Hematopoietic multipotent progenitor cell treated with erythropoietin and hydrocortisone succinate and interleukin-3 and kit ligand, for 6 days (in vitro differentiated cells): ENCODE measurements at regions not wholly inside any gene's neighbourhood (a gene's known extent, or its start where the extent isn't known, plus 50 kb on each side); places are given as distances from the start of the nearest gene placed in this dataset.

ENCODE experiments used
- DNase-seq: peaks from one replicate; pipeline ENCODE4 v3.0.0-alpha.2; 2015

DNA sequence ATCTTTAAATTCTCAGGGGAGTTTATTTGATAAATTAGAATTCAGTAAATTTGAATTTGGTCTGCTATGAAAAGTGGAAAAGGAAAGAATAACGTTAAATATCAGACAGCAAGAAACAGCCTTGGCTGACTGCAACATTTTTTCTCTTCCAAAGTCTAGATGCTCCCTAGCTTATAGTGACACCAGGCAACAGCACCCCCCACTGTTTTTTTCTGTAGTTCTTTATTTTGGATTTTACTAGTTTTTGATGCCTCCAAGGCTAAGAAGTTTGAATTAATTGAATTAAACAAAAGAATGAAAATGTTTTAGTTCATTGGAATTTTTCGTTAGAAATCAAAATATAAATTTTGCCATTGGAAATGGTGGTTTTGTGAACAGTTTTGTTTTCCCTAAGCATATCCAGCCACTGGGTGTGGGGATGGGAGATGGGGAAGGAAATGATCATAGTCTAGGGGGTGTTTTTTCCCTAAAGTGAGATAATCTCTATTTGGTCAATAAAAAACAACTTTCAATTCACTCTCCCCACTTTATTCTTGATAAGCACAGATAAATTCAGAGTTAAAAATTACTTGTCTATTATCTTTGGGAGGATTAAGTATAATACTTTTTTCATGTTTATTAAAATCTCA lies 199.3 kb upstream of the CD180 start:
- DNase-seq: no peak

DNA sequence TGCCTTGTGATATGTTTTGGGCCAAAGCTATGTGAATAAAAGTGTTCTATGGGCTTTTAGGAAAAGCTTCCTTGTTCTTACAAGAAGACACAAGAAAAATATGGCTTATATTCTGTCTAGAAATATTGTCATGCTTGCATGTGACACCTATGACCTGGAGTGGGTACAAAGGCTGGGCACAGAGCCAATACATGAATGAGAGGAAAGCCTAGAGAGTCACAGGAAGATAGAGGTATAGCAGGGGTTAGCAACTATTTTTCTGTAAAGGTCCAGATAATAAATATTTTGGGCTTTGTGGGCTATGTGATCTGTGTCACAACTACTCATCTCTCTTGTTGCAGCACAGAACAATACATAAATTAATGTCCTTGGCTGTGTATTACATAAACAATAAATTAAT lies 196.6 kb upstream of the CD180 start:
- no peak for DNase-seq

GRCh38 chr5:67390935-67391334 lies 194.3 kb upstream of the CD180 start:
- no peak for DNase-seq

- DNase-seq: no peak
Observed at GRCh38 chr5:67383451-67383850, 186.9 kb upstream of the CD180 start.

- DNase-seq: no peak
Observed at GRCh38 chr5:67381236-67381880, 184.8 kb upstream of the CD180 start.

GRCh38 chr5:67380431-67380830 lies 183.8 kb upstream of the CD180 start:
- no peak for DNase-seq

- DNase-seq: no peak
Observed at GRCh38 chr5:67379753-67380152, 183.2 kb upstream of the CD180 start.

- DNase-seq: no peak
Observed at GRCh38 chr5:67378256-67378655, 181.7 kb upstream of the CD180 start.

DNA sequence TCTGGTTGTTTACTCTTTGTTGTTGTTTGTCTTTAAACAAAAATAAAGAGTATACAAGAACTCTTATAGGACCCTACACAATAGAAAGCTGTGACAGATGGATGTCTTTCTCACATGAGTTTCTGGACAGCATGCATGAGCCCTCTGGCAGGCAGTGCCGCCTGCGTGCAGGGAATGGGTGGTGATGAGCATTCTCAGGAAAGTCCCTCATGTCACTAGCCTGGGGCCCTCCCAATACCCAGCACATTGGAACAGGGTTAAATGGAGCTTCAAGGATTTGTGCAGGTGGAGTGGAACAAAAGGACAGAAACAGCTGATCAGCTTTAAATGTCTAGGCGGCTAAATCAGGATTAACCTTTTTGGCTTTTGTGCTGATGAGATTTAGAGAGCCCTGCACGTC lies 181.0 kb upstream of the CD180 start:
- no peak for DNase-seq

DNA sequence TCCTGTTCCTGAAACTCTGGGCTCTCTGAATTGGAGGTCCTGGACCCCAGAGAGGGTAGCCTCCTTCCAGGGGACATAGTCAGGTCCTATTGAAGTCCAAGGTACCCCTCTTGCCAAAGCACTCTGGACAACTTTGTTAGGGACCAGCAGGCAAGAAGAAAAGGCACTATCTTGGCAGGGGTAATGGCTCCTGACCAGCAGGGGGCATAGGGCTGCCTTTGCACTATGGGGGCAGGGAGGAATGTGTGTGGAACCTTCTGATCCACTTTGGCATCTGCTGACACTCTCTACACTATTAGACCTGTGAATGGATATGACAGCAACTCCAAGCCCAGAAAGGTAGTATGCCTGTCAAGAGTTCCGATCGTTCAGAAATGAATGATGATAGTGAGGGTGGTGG lies 179.0 kb upstream of the CD180 start:
- DNase-seq: peak; percentile 16

DNA sequence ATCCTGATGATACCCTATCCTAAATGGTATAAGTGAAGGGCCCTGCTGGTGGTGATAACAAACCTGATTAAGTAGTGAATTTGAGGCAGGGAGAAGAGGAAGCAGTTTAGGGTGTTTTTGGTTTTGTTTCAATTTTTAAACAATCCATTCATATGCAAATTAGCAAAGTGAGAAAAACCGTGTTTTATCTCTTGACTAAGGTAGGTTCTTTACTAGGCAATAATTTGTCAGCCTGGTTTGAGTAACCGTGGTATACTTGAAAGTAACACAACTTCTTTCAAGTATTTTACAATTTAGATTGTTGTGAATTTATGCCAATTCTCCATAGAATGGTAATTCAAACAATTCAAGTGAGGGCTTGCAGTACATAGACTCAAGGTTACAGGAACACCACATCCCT lies 177.8 kb upstream of the CD180 start:
- no peak for DNase-seq

- DNase-seq: no peak
Observed at GRCh38 chr5:67373518-67373917, 176.9 kb upstream of the CD180 start.

DNA sequence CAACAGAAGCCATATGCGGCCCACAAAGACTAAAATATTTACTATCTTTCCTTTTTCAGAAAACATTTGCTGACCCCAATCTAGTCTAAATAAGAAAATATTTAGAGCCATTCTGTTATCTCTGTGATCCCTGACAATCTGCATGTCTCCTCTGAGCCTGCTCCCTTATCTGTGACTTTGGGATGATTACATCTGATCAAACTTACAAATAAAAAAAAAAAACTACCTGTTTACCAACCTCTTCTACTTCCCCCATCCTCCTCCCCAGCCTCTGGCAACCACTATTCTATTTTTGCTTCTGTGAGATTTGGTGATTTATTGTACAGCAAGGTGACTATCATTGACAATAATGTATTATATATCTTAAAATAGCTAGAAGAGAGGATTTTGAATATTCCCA lies 176.3 kb upstream of the CD180 start:
- DNase-seq: no peak

- DNase-seq: no peak
Observed at GRCh38 chr5:67371924-67372323, 175.3 kb upstream of the CD180 start.

DNA sequence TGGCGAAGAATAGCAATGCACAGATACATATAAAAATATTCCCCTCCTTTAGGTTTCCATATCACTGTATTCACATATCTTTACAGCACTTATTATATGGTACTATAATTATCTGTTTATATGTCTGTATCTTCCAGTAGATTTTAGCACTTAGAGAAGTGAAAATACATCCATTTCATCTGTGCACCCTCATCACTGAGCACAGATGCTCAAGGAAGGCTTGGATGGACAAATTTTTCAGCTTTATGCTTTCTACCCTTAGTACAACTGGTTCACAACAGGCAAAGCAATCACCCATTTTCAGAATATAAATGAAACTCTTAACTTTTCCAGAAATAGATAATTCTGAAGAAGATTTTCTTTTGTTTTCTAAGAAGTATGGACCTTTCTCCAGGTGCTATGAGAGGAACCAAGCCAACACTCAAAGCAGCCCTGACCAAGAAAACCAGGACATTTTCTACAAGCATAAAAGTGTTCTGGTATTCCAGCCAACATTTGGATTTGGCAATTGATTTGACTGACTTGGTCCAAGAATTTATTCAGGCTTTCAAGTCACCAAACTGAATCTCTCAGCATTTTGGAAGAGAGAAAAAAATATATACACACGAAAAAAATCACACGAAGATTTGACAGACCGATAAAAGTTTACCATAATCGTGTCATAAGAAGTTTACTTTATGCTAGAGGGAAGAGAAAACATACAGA lies 170.2 kb upstream of the CD180 start:
- DNase-seq: no peak

DNA sequence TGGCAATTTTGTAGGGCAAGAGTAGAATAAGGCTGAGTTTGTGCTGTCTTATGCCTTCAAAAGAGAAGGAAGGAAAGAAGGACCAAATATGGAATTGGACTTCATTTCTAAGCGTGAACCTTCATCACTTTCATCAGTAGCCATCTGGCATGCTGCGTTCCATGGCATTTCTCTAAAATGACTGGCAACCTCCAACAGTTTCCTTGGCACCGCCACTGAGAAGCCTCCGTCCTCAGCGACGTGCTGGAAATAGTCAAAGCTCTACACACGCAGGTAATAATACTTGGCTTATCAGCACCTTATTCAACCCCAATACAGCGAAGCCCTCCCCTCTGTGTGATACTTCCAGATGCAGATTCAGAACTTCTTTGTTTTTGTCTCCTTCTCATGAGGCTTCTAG lies 169.7 kb upstream of the CD180 start:
- no peak for DNase-seq

DNA sequence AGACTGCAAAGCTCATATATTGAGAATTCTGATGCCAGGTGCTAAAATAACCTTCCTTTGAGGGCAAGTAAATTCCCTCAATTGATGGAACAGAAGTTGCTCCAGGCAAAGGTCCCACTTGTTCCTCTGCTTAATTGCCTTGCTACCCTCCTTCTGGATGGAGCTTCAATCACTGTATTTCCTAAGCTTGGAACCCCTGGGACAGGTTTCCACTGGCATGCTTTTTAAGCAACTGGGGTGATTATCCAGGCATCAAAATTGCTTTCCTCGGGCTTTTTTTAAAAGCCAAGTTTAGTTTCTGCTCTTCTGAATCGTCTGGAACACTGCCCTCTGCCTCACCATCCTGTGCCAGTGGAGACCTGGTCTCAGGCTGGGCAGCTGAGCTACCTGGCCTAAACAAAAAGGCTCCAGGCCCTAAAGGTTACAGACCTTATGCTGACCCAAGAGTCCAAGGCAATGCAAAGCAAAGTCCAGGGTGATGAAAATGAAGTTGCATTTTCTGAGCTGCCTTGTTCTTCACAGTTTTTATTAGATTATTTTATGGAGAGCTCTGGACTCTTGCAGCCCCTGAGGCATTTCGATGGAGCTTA lies 167.9 kb upstream of the CD180 start:
- DNase-seq: no peak

DNA sequence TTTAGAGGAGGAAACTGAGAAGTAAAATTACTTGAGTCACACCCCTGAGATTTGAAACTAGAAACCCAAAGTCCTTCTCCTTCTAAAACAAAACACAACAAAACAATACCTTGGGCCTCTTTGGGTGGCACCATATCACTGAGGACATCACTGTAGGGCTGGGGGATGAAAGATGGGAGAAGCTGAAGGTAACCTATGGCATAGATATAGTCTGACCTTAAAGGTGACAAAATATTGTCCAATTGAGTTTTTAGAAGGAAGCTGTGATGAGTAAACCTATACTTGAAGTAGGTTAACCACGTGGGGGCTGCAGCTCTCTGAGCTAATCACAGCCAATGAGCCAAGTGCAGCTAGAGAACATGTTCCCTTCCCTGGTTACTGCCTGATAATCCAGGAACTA lies 167.4 kb upstream of the CD180 start:
- no peak for DNase-seq

DNA sequence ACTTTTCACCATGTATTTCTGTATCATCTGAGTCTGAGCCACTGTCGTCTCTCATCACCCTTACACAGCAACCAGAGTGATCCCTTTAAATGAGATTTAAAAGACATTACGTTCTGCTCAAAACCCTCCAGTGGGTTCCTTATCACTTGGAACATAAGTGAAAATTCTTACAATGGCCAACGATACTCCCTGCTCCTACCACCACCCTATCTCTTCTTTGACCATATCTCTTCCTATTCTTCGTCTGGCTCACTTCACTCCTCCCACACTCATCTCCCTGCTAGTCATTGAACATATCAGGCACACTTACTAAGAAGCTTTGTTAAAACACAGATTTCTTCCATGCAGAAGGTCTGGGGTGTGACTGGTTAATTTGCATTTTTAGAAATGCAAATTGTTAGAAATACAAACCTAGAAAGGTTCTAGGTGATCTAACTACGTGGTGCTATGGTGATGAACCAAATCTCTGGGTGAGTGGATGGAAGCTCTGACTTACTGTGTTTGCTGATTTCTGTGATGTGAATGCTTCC lies 166.6 kb upstream of the CD180 start:
- DNase-seq: peak; percentile 66

DNA sequence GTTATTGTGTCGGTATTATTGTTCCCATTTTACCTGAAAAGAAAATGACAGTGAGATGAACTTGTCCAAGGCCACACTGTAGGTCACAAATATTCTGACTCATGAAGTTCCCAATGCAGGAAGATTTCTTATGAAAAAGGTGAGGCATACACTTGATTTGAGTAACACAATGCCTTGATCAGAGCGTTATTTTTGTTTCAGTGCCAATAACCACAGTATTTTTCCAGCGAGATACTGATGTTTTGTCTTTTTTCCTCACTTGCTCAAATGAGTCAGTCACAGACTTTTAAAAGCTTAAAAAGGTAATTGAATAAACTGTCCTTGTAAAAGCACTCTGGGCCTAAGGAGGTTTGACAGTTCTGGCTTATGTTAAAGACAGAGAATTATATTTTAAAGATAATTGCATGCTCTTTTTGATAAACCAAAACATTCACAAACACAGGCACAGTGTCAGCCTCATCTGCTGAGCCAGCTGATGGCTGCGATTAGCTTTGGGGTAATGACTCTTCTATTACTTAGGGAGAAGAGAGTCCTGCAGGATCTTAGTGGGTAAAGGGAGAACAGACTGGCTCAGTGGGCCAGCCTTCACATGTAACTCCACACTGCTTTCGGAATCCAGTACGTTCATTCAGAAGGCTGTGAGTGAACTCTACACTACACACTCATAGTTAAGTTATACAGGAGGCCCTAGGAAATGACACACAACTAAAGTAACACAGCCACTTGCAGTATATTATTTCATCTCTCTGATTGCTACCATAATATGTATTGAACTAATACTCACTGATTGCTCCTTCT lies 165.5 kb upstream of the CD180 start:
- DNase-seq: no peak

DNA sequence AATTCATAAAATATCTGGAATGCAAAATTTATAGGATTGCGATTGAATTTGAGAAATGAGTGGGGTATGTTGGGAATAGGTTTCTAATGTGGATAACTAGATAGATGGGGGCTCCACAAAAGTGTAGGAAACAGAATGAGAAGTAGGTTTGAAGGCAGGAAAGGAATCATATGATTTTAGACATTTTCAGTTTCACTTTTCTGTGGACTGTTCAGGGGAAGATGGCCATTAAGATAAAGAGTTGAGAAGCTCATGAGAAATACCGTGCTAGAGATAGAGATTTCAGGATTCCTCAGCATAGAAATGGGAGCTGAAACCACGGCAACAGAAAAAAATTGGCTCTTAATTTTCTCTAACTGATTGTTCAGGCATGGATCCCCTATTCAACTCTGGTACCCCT lies 163.4 kb upstream of the CD180 start:
- DNase-seq: peak; percentile 9

DNA sequence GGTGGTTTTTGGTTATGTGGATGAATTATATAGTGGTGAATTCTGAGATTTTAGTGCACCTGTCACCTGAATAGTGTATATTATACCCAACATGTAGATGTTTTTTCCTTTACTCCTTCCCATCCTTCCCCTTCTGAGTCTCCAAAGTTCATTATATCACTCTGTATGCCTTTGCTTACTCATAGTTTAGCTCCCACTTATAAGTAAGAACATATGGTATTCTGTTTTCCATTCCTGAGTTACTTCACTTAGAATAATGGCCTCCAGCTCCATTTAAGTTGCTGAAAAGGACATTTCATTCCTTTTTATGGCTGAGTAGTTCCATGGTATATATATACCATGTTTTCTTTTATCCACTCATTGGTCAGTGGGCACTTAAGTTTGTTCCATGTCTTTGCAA lies 161.6 kb upstream of the CD180 start:
- no peak for DNase-seq

DNA sequence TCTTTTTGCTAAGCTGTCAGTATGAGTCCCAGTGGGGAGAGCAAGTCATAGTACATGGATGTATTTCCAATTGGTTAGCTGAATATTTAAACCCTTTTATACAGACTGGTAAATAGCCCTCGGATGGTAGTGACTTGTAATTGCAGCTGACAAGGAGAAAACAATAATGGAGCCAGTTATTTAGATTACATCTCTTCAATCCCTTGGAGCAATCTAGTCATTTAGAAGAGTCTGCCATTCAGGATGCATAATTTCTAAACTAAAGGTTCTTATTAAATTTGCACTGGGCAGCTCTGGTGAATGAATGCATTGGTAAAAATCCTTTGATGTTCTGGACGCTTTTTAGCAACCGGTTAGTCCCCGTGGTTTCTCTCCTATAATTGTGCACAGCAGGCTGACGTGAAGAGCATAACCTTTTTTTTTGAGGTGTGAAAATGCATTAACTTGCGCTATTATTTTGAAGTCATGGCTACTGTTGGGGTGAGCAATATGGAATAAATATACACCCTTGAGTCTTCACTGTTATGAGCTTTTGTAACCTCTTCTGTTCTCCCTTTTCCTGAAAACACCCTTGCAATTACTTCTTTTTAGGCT lies 158.6 kb upstream of the CD180 start:
- DNase-seq: no peak
